ENCODE measurements at regions not wholly inside any gene's neighbourhood (a gene's known extent, or its start where the extent isn't known, plus 50 kb on each side); places are given as distances from the start of the nearest gene placed in this dataset.

DNA sequence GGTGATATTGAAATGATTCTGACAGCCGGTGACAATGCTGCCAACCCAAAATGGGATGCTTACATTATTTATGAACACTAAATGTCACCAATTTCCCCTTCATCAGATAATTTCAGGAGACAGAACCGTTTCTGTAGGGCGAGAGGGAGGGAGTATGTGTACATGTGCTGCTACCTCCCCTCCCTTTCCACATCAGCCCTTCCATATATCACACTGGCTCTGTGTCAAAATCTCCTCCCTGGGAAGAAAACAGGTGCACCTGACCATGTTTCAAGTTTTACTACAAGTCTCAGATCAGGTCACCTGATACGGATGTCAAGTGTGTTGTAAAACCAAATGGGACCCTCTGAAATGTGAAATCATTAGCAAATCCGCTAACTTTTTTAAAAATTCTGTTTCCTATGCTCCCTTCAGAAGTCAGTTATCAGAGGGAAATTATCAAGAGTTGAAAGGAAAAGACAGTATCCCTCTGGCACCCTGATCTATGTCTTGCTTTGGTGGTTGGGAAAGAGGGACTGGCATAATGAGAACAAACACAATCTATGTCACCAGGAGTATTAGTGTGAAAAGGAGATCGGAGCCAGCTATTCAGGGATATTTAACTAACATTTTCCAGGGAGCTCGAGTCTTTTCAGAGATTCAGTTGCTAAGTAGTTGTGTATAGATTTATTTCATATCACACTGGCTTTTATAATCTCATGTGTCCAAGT, 1002.3 kb upstream of the CDH8 start:
- intact Hi-C loops (cut with DNase I; ENCODE audit: low total_unique reads) = no loop called here
- H3K27ac ChIP-seq = no peak overlapping the region
- H3K27me3 ChIP-seq = no peaks in the 10 kb centered on the region
- WGBS, 2 donors (ENCODE audit: low coverage in 1 of 2) = 23 to 43% methylated on average over 6 to 7 of the region's 7 CpGs
- in situ Hi-C loops (cut with MboI; ENCODE audit: low pct_ligation_motif_present in 1 of 4, low pct_unique_long_range_greater_than_20kb in 1 of 4, low sequenced_read_pairs in 3 of 4) = no loop called here
- DNase-seq = no peak
- H3K4me3 ChIP-seq = no peak overlapping the region
- H3K4me1 ChIP-seq = no peaks in the 10 kb centered on the region
- no peaks in the 10 kb centered on the region for H3K36me3 ChIP-seq
- no peaks in the 10 kb centered on the region for H3K9me3 ChIP-seq
- TF ChIP-seq CTCF (IDR thresholded peaks at IDR 0.05) (no peak), POLR2A (IDR thresholded peaks at IDR 0.05) (no peak), POLR2AphosphoS5 (IDR thresholded peaks at IDR 0.05) (no peak), EP300 (IDR thresholded peaks at IDR 0.05; ENCODE audit: low read depth) (no peak)

DNA sequence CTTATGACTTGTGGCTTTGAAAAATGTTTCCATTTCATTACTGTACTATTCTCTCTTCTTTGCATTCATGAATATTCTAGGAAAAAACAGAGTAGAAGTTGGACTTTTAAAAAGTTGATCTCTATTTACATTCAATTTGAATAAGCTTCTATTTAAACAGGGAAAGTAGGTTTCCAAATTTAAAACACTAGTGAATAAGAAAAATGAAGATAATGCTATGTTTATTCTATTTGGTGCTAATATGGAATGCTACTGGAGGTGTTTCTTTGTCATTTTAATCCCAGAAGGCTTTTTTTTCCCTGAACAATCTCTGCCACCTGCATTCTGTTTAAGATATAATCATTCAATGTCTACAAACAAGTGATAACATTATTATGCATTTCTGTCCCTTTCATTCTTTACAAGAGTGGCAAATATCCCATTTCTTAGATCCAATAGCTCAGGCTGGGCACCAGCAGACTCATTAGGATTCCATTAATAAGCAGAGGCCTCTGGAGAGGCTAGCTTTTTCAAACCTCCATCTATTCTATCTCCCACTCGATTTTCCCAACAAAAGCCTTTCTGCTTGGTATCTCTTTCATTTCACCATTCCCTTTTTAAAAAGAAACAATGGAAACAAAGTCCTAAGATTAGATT, 1001.6 kb upstream of the CDH8 start:
- no peaks in the 10 kb centered on the region for H3K4me1 ChIP-seq
- DNase-seq = no peak
- no peak overlapping the region for H3K27ac ChIP-seq
- no peaks in the 10 kb centered on the region for H3K36me3 ChIP-seq
- H3K4me3 ChIP-seq = no peak overlapping the region
- intact Hi-C loops (cut with DNase I; ENCODE audit: low total_unique reads) (no loop called here), in situ Hi-C loops (cut with MboI; ENCODE audit: low pct_ligation_motif_present in 1 of 4, low pct_unique_long_range_greater_than_20kb in 1 of 4, low sequenced_read_pairs in 3 of 4) (no loop called here)
- H3K9me3 ChIP-seq = no peaks in the 10 kb centered on the region
- H3K27me3 ChIP-seq = no peaks in the 10 kb centered on the region
- TF ChIP-seq EP300 (IDR thresholded peaks at IDR 0.05; ENCODE audit: low read depth) = no peak
- TF ChIP-seq POLR2AphosphoS5 (IDR thresholded peaks at IDR 0.05) = no peak
- TF ChIP-seq POLR2A (IDR thresholded peaks at IDR 0.05) = no peak
- no peak for TF ChIP-seq CTCF (IDR thresholded peaks at IDR 0.05)
- WGBS, 2 donors (ENCODE audit: low coverage in 1 of 2) = 33 to 40% methylated on average over 1 of the region's 1 CpG

DNA sequence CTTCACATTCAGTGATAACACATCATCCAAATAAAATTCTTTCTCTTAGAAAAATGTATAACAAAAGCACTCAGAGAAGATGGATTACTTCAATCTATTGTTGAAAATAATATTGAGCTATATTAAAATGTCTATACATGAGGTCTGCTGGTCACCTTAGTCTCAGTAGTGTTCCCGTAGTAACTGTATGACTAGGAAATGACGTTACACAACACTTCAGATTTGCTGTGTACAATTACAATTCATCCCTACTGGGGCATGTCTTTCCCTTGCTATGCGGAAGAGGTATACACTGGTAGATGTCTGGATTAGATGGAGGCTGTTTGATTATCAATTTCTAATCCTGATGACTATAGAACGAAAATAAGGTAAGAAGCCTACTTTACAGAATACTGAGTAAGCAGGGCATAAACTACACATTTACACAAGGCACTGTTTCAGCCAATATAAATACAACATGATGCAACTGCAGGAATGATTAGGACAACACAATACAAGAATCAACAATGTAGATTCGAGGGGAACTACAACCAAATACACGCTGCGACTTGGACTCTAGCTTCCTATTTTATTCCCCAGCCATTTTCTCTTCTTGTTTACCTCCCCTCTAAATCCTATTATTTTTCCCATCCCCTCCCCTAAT, 982.5 kb upstream of the CDH8 start:
- H3K27ac ChIP-seq = no peak overlapping the region
- H3K4me3 ChIP-seq = no peak overlapping the region
- in situ Hi-C loops (cut with MboI; ENCODE audit: low pct_ligation_motif_present in 1 of 4, low pct_unique_long_range_greater_than_20kb in 1 of 4, low sequenced_read_pairs in 3 of 4) = no loop called here
- DNase-seq = no peak
- peaks cover 0 to 4% of the 10 kb centered on the region in 2 donors for H3K9me3 ChIP-seq
- H3K36me3 ChIP-seq = no peaks in the 10 kb centered on the region
- H3K27me3 ChIP-seq = no peaks in the 10 kb centered on the region
- H3K4me1 ChIP-seq = no peaks in the 10 kb centered on the region
- TF ChIP-seq POLR2AphosphoS5 (IDR thresholded peaks at IDR 0.05) (no peak), EP300 (IDR thresholded peaks at IDR 0.05; ENCODE audit: low read depth) (no peak), POLR2A (IDR thresholded peaks at IDR 0.05) (no peak), CTCF (IDR thresholded peaks at IDR 0.05) (no peak)
- intact Hi-C loops (cut with DNase I; ENCODE audit: low total_unique reads) = no loop called here
- WGBS, 2 donors (ENCODE audit: low coverage in 1 of 2) = 74 to 91% methylated on average over 7 of the region's 7 CpGs

- no peak overlapping the region for H3K27ac ChIP-seq
- no peak overlapping the region for H3K4me3 ChIP-seq
- H3K4me1 ChIP-seq = no peaks in the 10 kb centered on the region
- no peak for DNase-seq
- no peaks in the 10 kb centered on the region for H3K36me3 ChIP-seq
- peaks cover 0 to 2% of the 10 kb centered on the region in 2 donors for H3K9me3 ChIP-seq
- in situ Hi-C loops (cut with MboI; ENCODE audit: low pct_ligation_motif_present in 1 of 4, low pct_unique_long_range_greater_than_20kb in 1 of 4, low sequenced_read_pairs in 3 of 4) = no loop called here
- intact Hi-C loops (cut with DNase I; ENCODE audit: low total_unique reads) = no loop called here
- no peaks in the 10 kb centered on the region for H3K27me3 ChIP-seq
- TF ChIP-seq POLR2AphosphoS5 (IDR thresholded peaks at IDR 0.05) (no peak), CTCF (IDR thresholded peaks at IDR 0.05) (no peak), EP300 (IDR thresholded peaks at IDR 0.05; ENCODE audit: low read depth) (no peak), POLR2A (IDR thresholded peaks at IDR 0.05) (no peak)
These were observed 972.5 kb upstream of the CDH8 start for GRCh38 chr16:63008688-63009087.

All from transverse colon (tissue), 4 donors.